ENCODE measurements at regions not wholly inside any gene's neighbourhood (a gene's known extent, or its start where the extent isn't known, plus 50 kb on each side); places are given as distances from the start of the nearest gene placed in this dataset.
"Not testable (repeated sequence)": the region's sequence is repeated elsewhere in the genome, so short reads cannot be mapped to it uniquely, and the experiment has no call there.

DNA sequence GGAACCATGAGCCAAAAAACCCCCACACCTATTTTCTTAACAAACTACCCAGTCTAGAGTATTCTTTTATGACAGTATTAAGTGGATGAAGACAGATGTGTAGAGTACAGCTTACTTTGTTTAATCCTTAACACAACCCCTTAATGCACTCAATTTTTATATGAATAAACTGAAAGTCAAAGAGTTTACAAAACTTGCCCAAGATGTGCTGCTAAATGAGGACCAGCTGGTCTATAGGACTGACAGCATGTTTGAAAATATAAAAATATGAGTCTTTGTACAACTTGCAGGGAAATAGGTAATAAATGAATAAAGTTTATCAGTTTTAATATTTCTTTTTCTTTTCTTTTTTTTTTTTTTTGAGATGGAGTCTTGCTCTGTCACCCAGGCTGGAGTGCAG, 102.3 kb downstream of the ZFY start:
- DNase-seq (ENCODE audit: low spot score) = no peak

GRCh38 chrY:3040415-3040814, 105.2 kb downstream of the ZFY start:
- no peak for DNase-seq (ENCODE audit: low spot score)

DNA sequence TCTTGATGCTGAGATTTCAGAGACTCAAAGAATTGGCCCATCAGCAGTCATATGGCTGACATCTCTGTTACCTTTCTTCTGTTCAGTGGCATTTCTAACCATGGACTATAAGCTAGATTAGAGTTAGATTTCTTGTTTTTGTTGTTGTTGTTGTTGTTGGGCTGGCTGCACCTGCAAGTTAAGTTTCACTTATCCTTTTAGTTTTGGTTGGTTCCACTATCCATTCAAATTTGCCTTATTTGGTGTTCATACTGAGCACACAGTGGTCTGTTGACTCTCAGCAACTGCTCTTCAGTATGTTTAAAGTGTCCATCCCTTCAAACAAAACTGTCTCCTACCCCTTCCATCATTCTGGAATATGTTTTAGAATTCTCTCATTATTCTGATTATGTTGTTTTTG, 106.8 kb downstream of the ZFY start:
- DNase-seq (ENCODE audit: low spot score) = no peak

GRCh38 chrY:3042901-3043300, 107.7 kb downstream of the ZFY start:
- DNase-seq (ENCODE audit: low spot score) = no peak

DNA sequence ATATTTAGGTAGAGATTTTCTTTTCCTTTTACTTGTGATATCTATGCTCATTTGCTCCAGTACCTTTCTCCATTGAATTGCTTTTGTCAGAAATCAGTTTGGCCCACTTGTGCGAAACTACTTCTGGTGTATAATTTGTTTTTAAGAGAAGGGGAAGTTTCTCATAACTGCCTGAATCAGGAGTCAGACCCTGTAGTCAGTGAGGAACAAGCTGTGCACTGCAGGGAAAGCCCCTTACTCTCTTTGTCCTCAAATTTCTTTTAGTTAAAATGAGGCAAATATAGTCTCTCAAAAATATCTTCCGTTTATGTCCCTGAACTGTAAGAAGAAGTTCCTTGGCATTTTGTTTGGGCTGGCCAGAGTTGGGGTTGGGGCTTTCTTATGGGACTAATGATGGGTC, 109.9 kb downstream of the ZFY start:
- no peak for DNase-seq (ENCODE audit: low spot score)

DNA sequence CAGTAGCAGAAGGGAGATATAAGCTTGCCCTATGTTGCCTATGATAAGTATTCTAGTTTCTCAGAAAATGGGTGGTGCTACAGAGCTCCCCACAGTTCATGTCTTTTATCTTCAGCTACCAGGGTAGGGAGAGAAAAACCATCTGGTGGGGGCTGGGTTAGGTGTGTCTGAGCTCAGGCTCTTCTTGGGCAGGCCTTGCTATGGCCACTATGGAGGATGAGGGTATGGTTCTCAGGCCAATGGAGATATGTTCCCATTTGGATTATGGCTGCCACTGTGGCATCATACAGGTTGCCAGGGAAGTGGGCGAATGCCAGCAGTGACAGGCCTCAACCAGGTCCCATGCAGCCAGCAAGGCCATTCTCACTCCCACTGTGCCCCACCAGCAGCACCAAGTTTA, 120.3 kb downstream of the ZFY start:
- not testable (repeated sequence) for DNase-seq (ENCODE audit: low spot score)

DNA sequence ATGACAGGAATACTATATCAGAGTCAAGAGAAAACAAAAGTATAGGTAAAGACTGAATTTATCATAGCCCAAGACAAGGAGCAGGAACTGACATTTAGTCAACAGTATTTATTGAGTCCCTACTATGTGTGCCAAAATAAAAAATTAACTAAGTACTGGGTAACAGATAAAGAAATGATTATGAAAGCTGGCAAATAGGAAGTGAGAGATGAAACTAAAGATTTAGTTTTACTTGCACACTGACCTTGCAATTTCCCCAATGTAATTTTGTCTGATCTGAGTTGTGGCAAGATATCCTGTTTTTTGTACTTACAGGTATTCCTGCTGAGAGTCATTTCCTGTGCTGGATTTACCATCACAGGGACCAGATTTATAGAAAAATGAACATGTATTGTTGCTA, 123.2 kb downstream of the ZFY start:
- not testable (repeated sequence) for DNase-seq (ENCODE audit: low spot score)

DNA sequence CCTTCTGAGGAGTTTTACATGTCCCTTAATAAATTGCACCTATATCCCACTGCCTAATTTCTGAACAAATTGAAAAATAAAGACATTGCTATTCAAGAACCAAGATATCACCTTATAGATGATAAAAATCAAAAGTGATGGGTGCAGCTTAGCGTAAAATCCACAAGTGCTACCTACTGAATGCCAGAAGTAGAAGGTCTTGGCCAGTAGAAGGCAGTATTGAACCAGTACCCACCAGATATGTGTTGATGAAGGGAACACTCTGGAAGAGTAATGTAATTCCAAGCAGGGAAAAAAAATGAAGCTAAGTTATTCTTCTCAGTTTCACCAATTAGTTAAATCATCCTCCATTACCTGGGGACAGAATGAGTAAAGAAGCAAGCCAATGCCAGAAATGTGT, 125.5 kb downstream of the ZFY start:
- DNase-seq (ENCODE audit: low spot score) = not testable (repeated sequence)

DNA sequence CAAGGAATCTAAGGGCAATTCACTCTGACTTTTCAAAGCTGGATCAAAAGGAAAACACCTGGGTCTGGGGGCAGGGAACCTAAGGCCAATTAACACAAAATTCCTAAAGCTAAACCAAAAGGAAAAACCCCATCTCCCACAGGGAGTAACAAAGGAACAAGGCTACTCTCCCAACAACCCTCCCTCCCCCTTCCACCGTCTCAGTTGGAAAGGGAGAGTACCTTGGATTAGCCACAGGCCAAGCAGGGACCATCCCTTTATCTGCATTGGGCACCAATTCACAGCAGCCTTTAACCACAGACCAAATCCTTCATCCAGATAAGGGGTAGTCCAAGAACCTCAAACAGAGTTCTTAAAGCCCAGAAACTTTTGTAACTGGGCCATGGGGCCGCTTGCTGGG, 153.0 kb downstream of the ZFY start:
- not testable (repeated sequence) for DNase-seq (ENCODE audit: low spot score)

DNA sequence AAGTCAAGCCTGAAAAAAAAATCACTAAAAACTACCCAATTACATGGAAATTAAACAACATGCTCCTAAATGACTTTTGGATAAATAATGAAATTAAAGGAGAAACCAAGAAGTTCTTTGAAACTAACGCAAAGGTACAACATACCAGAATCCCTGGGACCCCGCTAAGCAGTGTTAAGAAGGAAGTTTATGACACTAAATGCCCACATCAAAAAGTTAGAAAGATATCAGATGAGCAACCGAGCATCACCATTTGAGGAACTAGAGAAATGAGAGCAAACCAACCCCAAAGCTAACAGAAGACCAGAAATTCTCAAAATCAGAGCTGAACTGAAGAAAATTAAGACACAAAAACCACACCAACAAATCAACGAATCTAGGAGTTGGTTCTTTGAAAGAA, 173.5 kb downstream of the ZFY start:
- not testable (repeated sequence) for DNase-seq (ENCODE audit: low spot score)

GRCh38 chrY:3120234-3120633, 185.1 kb downstream of the ZFY start:
- not testable (repeated sequence) for DNase-seq (ENCODE audit: low spot score)

DNA sequence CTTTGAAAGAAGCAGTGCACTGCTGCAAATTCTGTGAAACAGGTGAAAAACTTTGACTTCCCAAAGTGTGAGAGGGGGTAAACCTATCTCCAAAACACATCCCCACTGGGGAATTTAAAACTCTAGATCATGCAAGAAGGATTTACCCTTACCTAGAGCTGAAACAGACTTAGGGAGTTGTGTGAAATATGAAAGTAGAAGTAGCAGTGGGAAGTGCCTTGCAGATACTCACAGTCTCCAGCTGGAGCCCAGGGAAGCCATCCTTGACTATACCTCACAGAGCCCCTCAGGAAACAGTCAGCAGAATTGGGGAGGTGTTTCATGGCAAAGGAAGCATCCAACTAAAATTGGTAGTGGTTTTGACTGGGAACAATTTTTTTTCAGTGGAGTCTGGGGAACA, 185.5 kb downstream of the ZFY start:
- DNase-seq (ENCODE audit: low spot score) = not testable (repeated sequence)

- not testable (repeated sequence) for DNase-seq (ENCODE audit: low spot score)
Observed at GRCh38 chrY:3123482-3123881, 188.3 kb downstream of the ZFY start.

DNA sequence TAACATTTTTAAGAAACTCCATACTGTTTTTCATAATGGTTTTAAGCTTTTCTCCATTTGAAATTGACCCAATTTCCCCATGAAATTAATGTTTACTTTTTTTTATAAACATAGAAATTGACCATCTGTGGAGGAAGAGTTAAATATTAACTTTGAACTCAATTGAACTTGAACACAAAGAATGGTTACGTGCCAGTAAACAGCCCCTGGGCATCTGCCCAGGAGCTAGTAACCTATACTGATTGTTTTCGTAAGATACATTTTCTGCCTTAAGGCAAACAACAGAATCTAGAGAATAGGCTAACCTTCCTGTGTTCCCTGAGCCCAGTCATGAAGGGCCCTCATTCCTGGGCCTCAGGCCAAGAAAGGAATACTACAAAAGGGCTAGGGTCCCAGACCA, 235.9 kb downstream of the ZFY start:
- not testable (repeated sequence) for DNase-seq (ENCODE audit: low spot score)

DNA sequence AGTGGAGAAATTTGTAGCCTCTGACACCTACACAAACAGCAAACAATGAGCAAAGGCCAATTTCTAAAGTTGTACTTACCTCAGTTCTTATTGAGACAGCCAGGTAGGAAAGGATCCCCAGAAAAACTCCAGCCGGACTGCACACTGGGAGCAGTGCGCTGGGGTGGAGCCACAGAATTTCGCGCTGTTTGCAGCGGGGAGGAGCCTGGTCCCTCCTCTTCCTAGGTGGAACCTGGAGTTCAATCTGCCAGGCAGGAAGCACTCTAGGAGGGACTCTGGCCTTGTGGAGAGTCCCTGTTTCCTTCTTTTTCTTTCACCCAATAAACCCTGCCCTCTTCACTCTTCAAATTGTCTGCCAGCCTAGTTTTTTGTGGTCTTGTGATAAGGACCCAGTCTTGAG, 259.9 kb downstream of the ZFY start:
- not testable (repeated sequence) for DNase-seq (ENCODE audit: low spot score)

DNA sequence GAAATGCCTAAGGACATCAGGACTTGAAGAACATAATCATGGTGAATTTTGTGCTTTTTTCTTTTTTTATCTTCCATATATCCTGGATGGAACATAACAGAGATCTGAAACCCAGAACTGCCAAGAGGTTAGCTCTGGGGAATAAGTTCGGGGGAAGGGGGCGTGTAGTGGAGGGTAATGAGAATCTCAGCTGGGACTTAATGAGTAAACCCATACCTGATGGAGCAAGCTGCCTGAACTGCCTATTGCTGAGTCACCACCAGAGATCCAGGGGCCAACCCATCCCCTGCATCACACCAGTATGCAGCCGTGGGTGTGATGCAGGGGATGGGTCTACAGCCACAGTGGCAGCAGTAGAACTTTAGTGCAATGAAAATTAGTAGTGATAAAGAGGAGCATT, 267.1 kb downstream of the ZFY start:
- not testable (repeated sequence) for DNase-seq (ENCODE audit: low spot score)

DNA sequence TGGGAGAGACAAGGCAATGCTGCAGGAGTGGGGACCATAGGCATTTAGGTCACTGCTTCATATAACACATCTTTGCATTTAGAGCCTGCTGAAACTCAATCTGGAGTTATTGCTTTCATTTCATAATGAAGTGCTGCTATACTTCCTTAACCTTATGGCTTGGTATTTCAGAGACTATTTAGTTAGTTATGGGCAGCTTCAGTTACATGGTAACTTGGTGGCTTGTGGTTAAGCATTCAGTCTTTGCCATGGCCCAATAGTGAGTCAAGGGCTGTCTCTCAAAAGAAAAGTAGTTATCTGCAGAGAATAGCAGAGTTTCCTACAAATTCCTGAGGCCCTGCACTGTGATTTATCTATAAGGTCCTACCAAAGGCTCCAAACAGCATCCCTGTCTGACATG, 271.6 kb downstream of the ZFY start:
- DNase-seq (ENCODE audit: low spot score) = not testable (repeated sequence)

GRCh38 chrY:3213183-3213582, 278.0 kb downstream of the ZFY start:
- DNase-seq (ENCODE audit: low spot score) = not testable (repeated sequence)

DNA sequence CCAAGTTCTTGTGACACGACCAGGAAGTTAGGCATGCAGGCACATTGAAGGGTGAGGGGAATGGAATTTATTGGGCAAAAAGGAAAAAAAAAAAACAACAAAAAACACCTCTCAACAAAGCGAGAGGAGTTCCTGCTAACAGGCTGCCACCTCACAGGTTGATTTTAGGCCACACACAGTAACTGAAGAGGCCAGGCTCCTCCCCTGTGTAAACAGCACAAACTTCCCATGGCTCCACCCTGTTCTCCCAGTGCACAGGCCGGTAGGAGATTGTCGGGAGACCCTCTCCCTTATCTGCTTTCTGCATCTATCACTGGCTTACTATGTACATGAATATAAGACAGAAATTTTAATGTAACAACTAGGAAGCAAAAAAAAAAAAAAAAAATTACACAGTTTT, 283.0 kb downstream of the ZFY start:
- not testable (repeated sequence) for DNase-seq (ENCODE audit: low spot score)

- DNase-seq (ENCODE audit: low spot score) = not testable (repeated sequence)
Observed at GRCh38 chrY:3218559-3218958, 283.4 kb downstream of the ZFY start.

DNA sequence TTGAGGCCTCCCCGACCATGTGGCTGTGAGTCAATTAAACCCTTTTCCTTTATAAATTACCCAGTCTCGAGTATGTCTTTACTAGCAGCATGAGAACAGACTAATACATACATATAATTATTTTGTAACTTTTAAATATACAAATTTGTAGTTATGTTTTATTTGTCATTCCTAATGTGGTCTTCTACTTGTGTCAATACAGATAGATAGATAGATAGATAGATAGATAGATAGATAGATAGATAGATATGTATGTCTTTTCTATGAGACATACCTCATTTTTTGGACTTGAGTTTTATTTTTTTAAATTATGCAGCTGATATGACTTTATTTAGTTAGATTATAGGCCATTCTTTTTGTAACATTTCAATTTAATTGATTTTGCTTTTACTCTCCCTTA, 316.0 kb upstream of the TGIF2LY start:
- not testable (repeated sequence) for DNase-seq (ENCODE audit: low spot score)

DNA sequence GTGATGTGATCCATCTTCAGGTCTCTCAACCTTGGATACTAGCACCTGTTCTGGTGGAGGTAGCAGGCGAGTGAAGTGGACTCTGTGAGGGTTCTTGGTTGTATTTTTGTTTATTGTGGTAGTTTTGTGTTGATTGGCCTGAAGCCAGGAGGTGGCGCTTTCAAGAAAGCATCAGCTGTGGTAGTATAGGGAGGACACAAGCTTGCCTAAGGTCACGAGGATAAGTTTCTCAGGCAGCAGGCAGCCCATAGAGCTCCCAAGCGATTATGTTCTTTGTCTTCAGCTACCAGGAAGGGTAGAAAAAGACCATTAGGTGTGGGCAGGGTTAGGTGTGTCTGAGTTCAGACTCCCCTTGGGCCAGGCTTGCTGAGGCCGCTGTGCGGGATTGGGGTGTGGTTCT, 290.8 kb upstream of the TGIF2LY start:
- not testable (repeated sequence) for DNase-seq (ENCODE audit: low spot score)

DNA sequence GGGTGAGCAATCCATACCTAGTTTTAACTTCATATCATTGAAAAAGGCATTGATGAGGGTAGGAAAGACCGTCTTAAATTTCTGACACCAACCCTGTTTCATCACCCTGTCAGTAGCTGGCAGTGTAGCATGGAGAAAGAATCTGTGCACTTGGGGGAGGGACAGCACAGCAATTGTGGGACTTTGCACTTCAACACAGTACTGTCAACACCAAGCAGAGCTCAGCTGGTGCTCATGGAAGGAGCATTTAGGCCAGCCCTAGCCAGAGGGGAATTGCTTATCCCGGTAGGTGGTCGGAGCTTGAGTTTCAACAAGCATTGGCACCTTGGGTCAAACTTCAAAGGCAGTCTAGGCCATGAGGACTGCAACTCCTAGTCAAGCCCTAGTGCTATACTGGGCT, 281.6 kb upstream of the TGIF2LY start:
- DNase-seq (ENCODE audit: low spot score) = not testable (repeated sequence)

DNA sequence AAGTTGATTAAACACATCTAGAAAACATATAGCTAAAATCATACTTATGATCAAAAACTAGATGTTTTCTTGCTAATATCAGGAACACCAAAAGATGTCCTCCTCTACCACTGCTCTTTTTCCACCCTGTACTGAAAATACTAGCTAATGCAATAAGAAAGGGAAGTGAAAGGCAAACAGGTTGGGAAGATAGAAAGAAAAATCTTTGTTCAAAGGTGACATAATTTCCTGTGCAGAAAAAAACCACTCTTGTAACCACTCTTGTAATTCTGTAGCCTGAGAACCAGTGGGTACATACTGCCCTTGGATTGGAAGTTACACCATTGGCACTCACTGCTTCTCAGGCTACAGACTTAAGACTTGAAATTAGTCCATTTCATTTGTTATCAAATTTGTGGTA, 258.9 kb upstream of the TGIF2LY start:
- DNase-seq (ENCODE audit: low spot score) = not testable (repeated sequence)

DNA sequence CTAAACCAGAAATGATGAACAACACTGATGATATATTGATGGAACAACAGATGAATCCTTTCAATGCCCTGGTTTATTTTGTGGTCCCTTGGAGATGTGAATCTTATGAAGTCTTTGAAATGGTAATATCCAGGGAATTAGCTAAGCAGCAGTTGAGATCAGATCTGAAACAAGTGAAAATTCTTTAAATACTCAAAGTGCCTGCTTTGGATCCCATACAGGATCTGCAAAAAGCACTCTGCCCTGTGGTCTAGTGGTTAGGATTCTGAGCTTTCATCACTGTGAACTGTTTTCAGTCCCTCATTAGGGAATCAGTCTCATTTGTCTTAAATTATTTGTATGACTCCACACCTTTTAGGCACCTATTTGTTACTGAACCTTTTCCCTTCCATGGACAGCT, 211.3 kb upstream of the TGIF2LY start:
- not testable (repeated sequence) for DNase-seq (ENCODE audit: low spot score)

All from pons (tissue), 1 donor.